Neural cell (in vitro differentiated cells): ENCODE measurements at regions not wholly inside any gene's neighbourhood (a gene's known extent, or its start where the extent isn't known, plus 50 kb on each side); places are given as distances from the start of the nearest gene placed in this dataset.

ENCODE experiments used
- EP300 ChIP-seq: fragments of 450-650 bp; conservative IDR thresholded peaks from 2 replicates; pipeline ENCODE4 v1.6.1; 2014; ENCODE audit warnings: antibody characterized with exemption, mild to moderate bottlenecking, moderate library complexity; ENCODE audit not compliant: poor library complexity, severe bottlenecking
- EZH2 ChIP-seq: fragments of 200-600, 300-800 bp; shearing (Covaris generic), sonication (generic); IDR thresholded peaks from 2 replicates; pipeline ENCODE4 v1.6.1; 2014; ENCODE audit warnings: antibody characterized with exemption, low read length, borderline replicate concordance, mild to moderate bottlenecking; ENCODE audit not compliant: insufficient read depth, poor library complexity, severe bottlenecking
- MXI1 ChIP-seq: fragments of 450-650 bp; conservative IDR thresholded peaks from 2 replicates; pipeline ENCODE4 v1.6.1; 2014; ENCODE audit warnings: antibody characterized with exemption, mild to moderate bottlenecking; ENCODE audit not compliant: poor library complexity, severe bottlenecking
- POLR2AphosphoS5 ChIP-seq: IDR thresholded peaks from 2 replicates; pipeline ENCODE4 v1.6.1; 2012
- RAD21 ChIP-seq: fragments of 450-650 bp; conservative IDR thresholded peaks from 2 replicates; pipeline ENCODE4 v1.6.1; 2014; ENCODE audit warnings: antibody characterized with exemption, mild to moderate bottlenecking, moderate library complexity
- SMC3 ChIP-seq: fragments of 450-650 bp; conservative IDR thresholded peaks from 2 replicates; pipeline ENCODE4 v1.6.1; 2014; ENCODE audit warnings: antibody characterized with exemption, mild to moderate bottlenecking, moderate library complexity; ENCODE audit not compliant: poor library complexity
- TAF1 ChIP-seq: IDR thresholded peaks from 2 replicates; pipeline ENCODE4 v1.6.1; 2012; ENCODE audit warnings: low read depth
- TF ChIP-seq, protein P1 (sequence below): fragments of 450-650 bp; IDR thresholded peaks from 2 replicates; pipeline ENCODE4 v1.5.1; 2014; ENCODE audit warnings: antibody characterized with exemption, mild to moderate bottlenecking, moderate library complexity; ENCODE audit not compliant: poor library complexity, severe bottlenecking
- TF ChIP-seq, protein P2 (sequence below): IDR thresholded peaks from 2 replicates; pipeline ENCODE4 v1.6.1; 2012; ENCODE audit warnings: borderline replicate concordance

DNA sequence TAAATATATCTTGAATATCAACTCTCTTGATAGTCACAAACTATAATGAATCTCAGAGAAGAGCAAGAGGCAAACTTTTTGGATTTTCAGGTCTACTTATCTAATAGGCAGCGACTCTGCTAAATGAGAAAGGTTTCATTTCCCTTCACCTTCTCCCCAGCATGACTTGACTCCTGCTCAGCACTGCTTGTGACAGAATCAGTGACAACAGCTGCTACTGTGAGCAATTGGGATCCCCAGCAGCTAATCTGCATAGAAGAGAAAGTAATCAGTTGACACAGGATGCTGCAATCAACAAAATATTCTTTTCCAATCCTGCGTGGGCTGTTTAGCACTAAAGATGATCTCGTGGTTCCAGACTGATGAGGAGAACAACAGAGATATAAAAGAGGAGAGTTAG is 205.5 kb downstream of the MMUT start:
- TF ChIP-seq, protein P1, sequence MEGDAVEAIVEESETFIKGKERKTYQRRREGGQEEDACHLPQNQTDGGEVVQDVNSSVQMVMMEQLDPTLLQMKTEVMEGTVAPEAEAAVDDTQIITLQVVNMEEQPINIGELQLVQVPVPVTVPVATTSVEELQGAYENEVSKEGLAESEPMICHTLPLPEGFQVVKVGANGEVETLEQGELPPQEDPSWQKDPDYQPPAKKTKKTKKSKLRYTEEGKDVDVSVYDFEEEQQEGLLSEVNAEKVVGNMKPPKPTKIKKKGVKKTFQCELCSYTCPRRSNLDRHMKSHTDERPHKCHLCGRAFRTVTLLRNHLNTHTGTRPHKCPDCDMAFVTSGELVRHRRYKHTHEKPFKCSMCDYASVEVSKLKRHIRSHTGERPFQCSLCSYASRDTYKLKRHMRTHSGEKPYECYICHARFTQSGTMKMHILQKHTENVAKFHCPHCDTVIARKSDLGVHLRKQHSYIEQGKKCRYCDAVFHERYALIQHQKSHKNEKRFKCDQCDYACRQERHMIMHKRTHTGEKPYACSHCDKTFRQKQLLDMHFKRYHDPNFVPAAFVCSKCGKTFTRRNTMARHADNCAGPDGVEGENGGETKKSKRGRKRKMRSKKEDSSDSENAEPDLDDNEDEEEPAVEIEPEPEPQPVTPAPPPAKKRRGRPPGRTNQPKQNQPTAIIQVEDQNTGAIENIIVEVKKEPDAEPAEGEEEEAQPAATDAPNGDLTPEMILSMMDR = no peak
- TF ChIP-seq RAD21 = no peak
- TF ChIP-seq, protein P2, sequence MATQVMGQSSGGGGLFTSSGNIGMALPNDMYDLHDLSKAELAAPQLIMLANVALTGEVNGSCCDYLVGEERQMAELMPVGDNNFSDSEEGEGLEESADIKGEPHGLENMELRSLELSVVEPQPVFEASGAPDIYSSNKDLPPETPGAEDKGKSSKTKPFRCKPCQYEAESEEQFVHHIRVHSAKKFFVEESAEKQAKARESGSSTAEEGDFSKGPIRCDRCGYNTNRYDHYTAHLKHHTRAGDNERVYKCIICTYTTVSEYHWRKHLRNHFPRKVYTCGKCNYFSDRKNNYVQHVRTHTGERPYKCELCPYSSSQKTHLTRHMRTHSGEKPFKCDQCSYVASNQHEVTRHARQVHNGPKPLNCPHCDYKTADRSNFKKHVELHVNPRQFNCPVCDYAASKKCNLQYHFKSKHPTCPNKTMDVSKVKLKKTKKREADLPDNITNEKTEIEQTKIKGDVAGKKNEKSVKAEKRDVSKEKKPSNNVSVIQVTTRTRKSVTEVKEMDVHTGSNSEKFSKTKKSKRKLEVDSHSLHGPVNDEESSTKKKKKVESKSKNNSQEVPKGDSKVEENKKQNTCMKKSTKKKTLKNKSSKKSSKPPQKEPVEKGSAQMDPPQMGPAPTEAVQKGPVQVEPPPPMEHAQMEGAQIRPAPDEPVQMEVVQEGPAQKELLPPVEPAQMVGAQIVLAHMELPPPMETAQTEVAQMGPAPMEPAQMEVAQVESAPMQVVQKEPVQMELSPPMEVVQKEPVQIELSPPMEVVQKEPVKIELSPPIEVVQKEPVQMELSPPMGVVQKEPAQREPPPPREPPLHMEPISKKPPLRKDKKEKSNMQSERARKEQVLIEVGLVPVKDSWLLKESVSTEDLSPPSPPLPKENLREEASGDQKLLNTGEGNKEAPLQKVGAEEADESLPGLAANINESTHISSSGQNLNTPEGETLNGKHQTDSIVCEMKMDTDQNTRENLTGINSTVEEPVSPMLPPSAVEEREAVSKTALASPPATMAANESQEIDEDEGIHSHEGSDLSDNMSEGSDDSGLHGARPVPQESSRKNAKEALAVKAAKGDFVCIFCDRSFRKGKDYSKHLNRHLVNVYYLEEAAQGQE = no peak
- TF ChIP-seq TAF1 = no peak
- TF ChIP-seq SMC3 = no peak
- TF ChIP-seq POLR2AphosphoS5 = no peak
- no peak for TF ChIP-seq EP300
- no peak for TF ChIP-seq EZH2
- no peak for TF ChIP-seq MXI1
